Effector memory CD8-positive, alpha-beta T cell (primary cell): ENCODE measurements at regions not wholly inside any gene's neighbourhood (a gene's known extent, or its start where the extent isn't known, plus 50 kb on each side); places are given as distances from the start of the nearest gene placed in this dataset.

Experiments used
- ATAC-seq: fragments of 150-1000 bp; cut with Tn5 transposase; replicated peaks from 2 replicates; pipeline ENCODE4 v1.10.0; 2021; ENCODE audit warnings: mild to moderate bottlenecking, moderate library complexity
- DNase-seq, 3 experiments: peaks; one replicate each; pipeline ENCODE4 v3.0.0; 2021
- H3K27ac Mint-ChIP-seq, 2 donors: one replicate each; pipeline ENCODE4 v1.8.0; 2022; ENCODE audit warnings: mild to moderate bottlenecking in 2 of 2, mixed read lengths in 2 of 2, moderate library complexity in 2 of 2
- H3K27me3 Mint-ChIP-seq, 2 donors: one replicate each; pipeline ENCODE4 v1.8.0; 2022; ENCODE audit warnings: mixed read lengths in 2 of 2
- H3K36me3 Mint-ChIP-seq: one replicate; pipeline ENCODE4 v1.8.0; 2022; ENCODE audit warnings: mild to moderate bottlenecking, moderate library complexity, mixed read lengths; ENCODE audit not compliant: insufficient read depth
- H3K4me1 Mint-ChIP-seq, 2 donors: one replicate each; pipeline ENCODE4 v1.8.0; 2022; ENCODE audit warnings: low read depth in 2 of 2, mixed read lengths in 2 of 2
- H3K4me3 Mint-ChIP-seq, 2 donors: one replicate each; pipeline ENCODE4 v1.8.0; 2022; ENCODE audit warnings: mild to moderate bottlenecking in 2 of 2, mixed read lengths in 2 of 2, moderate library complexity in 2 of 2
- H3K9me3 Mint-ChIP-seq, 2 donors: one replicate each; pipeline ENCODE4 v1.8.0; 2022; ENCODE audit warnings: mixed read lengths in 2 of 2

DNA sequence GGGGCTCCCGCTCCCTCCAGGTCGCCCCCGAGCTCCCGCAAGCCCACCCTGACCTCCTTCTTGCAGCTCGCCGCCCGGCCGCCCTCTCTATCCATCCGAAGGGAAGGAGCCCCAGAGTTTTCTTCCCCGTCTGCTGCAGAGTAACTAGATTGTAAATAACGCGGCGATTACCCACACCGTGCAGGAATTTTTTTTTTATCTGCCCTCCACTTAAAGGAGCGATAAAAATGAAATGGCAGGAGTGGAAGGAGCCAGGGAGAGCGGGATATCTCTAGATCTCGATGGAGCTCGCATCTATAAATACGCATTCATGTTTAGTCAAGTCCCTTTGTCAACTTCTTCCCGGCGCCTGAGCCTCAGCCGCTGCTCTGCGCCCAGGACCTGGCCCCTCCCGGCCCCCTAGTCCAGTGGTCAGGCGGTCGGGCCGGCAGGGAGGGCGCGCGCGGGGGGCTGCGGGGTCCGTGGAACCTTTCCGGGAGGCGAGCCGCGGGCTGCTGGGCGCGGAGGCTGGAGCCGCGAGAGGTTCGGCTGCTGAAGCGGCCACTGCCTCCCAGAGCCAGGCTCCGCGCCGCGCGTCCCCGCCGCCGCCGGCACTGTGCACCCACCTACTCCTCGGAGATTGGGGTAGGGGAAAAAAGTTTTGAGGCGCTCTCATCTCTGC, 386.0 kb downstream of the BCAT1 start:
- ATAC-seq (no peak), DNase-seq (no peak)
- peak overlapping the region; percentile 80 to 88 for H3K4me3 Mint-ChIP-seq
- no peaks in the 10 kb centered on the region for H3K36me3 Mint-ChIP-seq
- H3K4me1 Mint-ChIP-seq, result peaks cover 15 to 17% of the 10 kb centered on the region in 2 donors
- H3K27me3 Mint-ChIP-seq, result peaks cover 78 to 83% of the 10 kb centered on the region in 2 donors
- no peaks in the 10 kb centered on the region for H3K9me3 Mint-ChIP-seq
- peak overlapping the region in 1 of 2 donors; percentile 35 for H3K27ac Mint-ChIP-seq

DNA sequence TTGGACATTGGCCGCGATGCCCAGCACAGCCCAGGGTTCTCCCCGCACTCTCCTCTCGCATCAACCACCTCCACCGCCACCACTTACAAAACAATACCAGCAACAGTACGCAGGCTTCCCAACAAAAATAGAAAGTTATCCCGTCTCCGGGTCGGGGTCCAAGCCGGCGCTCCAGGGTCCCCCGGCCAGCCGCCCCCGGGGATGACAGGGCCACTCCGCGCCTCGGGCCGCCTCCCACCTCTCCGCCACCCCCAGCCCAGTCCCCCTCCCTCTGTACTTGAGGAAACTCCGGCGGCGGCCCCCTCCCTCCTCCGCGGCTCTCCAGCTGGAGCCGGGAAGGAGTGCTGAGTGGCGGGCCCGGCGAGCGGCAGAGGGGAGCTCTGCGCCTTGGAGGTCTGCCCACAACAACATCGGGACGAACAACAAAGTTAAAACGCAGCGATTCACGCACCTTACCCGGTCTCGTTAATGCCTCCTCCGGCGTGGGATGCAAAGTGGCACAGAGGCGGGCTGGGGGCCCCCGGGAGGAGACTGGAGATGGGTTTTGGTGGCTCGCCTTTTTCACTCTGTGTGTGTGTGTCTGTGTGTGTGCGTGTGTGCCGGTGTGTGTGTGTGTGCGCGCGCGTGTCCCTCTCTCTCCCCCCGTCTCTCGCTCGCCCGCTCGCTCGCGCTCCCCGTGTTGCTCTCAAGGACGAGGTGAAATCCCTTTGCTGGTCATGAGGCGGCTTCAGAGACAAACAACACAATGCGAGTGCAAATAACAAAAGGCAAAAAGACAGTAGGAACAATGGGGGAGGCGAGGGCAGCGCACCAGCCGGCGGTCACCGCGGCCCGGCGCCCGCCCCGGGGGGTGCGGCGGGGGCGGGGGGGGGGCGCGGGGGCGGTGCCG, 386.8 kb downstream of the BCAT1 start:
- Mint-ChIP-seq H3K27me3 (peaks cover 80 to 82% of the 10 kb centered on the region in 2 donors), H3K27ac (peak overlapping the region; percentile 35 to 47), H3K4me1 (peaks cover 15 to 17% of the 10 kb centered on the region in 2 donors), H3K9me3 (no peaks in the 10 kb centered on the region), H3K36me3 (no peaks in the 10 kb centered on the region), H3K4me3 (peak overlapping the region; percentile 80 to 88)
- DNase-seq (peak in 1 of 3 experiments; percentile 8), ATAC-seq (peak; percentile 47)

DNA sequence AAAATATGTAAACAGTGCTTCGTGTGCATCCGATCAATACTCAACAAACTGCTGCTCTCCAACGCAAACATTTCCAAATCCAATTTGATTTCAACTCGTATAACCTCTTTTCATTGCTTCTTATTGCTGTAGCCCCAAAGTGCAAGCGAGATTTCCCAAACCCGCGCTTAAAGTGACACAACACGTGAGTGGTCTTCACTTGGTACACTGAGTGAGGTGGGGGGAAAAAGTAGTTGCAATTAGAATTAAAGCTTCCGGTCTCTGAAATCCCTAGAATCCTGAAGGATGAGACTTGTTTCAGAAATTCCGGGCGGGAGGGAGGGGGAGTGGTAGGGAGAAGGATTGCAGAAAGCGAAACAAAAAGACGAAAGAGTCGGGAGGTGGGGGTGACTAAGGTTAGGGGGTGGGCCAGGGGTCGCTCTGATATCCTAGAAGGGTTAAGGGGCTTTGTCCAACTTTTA, 387.5 kb downstream of the BCAT1 start:
- Mint-ChIP-seq H3K9me3 (no peaks in the 10 kb centered on the region), H3K27me3 (peaks cover 81 to 87% of the 10 kb centered on the region in 2 donors), H3K27ac (peak overlapping the region; percentile 35 to 47), H3K36me3 (no peaks in the 10 kb centered on the region), H3K4me3 (peak overlapping the region; percentile 80 to 88), H3K4me1 (peaks cover 15 to 17% of the 10 kb centered on the region in 2 donors)
- ATAC-seq (no peak), DNase-seq (no peak)

DNA sequence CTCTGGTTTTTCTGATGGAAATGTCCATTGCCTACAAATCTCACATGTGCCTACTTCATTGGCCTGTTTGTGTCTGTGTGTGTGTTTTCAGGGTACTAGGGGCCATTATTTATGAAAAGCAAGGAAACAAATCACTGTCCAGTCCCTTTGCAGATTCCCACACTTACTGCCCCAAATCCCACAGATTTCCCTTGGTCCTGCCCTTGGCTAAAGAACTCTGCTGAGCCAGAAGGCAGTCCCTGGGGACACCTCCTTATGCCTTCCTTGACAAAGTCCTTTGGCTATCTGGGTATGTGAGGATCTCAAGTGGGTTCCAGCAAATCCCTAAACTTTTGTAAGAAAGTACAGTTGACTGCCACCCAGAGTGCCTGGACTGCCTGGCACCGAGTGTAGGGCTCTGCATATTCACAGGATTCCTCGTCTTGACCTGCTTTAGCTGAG, 388.1 kb downstream of the BCAT1 start:
- Mint-ChIP-seq H3K27ac (no peak overlapping the region), H3K9me3 (no peaks in the 10 kb centered on the region), H3K27me3 (peaks cover 81 to 89% of the 10 kb centered on the region in 2 donors), H3K36me3 (no peaks in the 10 kb centered on the region), H3K4me1 (peaks cover 15 to 17% of the 10 kb centered on the region in 2 donors), H3K4me3 (peak overlapping the region; percentile 80 to 88)
- ATAC-seq (no peak), DNase-seq (no peak)

DNA sequence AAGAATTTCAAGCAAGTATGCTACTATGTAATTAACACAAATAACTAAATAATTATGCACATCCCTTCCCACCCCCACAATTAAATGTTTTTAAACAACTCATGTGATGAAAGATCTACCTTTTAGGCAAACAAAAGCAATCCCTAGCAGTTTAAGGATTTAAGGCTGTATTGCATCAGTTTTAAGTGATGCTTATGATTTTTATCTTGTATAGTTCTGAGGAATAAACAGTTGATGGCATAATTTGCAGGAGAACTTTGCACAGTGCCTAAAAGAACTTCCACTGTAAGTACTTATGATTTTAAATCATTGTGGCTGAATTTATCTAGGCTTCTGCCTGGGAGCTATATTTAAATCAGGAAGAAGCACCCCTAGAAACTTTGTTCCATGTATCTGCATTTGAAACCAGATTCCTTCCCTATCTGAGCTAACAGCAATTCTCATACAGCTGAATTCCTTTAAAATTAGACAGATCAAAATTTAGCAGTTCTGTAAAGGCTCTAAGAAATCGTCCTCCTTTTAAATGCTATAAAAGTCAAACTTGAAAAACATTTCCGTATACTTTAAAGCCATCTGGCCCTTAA, 388.6 kb downstream of the BCAT1 start:
- Mint-ChIP-seq H3K27me3 (peaks cover 76 to 84% of the 10 kb centered on the region in 2 donors), H3K36me3 (no peaks in the 10 kb centered on the region), H3K27ac (no peak overlapping the region), H3K4me3 (peak overlapping the region; percentile 80 to 88), H3K9me3 (no peaks in the 10 kb centered on the region), H3K4me1 (peaks cover 15 to 17% of the 10 kb centered on the region in 2 donors)
- DNase-seq (no peak), ATAC-seq (no peak)

DNA sequence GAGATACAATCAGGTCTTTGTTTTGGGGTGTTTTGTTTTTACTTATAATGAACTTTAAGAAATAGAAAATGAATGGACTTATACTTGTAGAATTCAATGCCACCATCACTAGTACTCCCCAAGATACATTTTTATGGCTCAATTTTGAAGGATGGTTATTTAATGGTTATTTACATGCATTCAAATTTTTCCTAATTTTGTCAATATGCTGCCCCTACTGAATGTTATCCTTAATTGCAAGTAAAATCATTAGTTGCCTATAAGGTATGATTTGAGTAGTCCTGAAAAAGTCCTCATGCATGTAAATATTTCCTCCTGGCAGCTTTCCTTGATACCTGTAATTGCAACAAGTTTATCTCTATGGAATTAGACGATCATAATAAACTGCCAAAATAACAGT, 391.2 kb downstream of the BCAT1 start:
- Mint-ChIP-seq H3K27me3 (peaks cover 52 to 58% of the 10 kb centered on the region in 2 donors), H3K4me3 (no peak overlapping the region), H3K9me3 (no peaks in the 10 kb centered on the region), H3K4me1 (peaks cover 10 to 15% of the 10 kb centered on the region in 2 donors), H3K27ac (no peak overlapping the region), H3K36me3 (no peaks in the 10 kb centered on the region)
- no peak for DNase-seq
- no peak for ATAC-seq

DNA sequence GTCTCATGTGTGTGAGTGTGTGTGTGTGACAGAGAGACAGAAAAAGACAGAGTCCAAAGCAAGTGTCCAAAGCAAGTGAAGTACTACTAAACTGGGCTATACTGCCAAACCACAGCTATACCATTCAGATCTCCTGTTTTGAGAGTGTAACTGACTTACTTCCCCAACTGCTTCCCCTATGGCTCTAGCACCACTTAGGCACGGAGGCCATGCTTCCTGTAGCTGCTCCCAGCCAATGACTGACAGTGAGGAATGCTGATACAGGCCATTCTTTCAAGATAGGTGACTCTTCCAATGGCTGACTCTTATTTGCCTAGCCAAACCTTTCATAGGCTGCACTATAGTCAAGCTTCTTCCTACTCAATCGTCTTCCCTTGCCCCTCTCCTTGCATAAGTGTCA, 393.2 kb downstream of the BCAT1 start:
- Mint-ChIP-seq H3K9me3 (no peaks in the 10 kb centered on the region), H3K27ac (no peak overlapping the region), H3K4me1 (no peaks in the 10 kb centered on the region), H3K27me3 (peaks cover 32 to 38% of the 10 kb centered on the region in 2 donors), H3K4me3 (no peak overlapping the region), H3K36me3 (no peaks in the 10 kb centered on the region)
- no peak for ATAC-seq
- DNase-seq, result no peak

DNA sequence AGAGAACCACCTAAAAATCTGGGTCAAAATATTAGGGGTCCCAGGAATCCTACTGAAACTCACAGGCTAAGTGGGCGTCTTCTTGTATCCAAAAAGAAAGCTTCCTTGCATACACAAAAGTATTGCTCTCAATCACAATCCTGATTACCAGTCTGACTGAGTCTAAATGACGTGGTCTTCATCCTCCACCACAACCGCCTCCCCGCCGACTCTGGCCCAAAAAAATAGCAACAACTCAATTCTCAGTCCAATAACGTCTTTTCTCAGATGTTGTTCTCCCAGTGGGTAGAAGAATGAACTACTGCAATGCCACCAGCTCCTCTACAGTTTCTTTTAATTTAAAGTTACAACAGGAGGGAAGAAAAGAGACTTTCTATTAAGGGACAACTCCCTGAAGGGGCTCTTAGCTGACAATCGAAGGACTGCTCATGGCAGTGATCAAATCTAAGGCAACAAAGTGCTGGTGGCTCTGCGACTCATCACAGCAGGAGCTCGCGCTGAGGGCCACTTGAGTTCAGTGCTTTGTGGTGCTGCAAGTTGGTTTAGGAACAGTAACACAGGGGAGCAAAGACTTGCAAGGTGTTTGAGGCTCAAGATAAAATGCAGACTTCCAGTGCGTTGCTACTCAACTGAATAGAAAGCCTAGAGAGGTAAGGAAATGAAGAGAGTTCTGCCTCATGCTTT, 394.1 kb downstream of the BCAT1 start:
- ATAC-seq, result no peak
- no peaks in the 10 kb centered on the region for H3K4me1 Mint-ChIP-seq

DNA sequence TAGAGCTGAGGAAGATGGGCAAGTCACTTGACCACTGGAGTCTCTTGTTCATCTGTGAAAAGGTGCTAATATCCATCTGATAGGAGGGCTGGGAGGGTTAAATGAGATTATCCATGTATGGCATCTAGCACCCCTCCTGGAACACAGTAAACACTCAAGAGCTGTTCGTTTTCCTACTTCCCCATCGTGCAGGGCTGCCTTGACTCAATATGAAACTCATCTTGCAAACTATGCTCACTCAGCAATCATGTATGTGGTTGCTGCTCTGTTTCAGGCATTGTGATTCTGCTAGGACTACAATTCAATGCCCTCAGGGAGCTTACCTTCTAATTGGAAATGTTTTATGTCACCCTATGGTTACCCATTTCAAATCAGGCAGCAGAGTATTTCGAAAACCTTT, 395.6 kb downstream of the BCAT1 start:
- Mint-ChIP-seq H3K36me3 (no peaks in the 10 kb centered on the region), H3K27me3 (peaks cover 11 to 15% of the 10 kb centered on the region in 2 donors), H3K9me3 (no peaks in the 10 kb centered on the region), H3K27ac (no peak overlapping the region), H3K4me1 (no peaks in the 10 kb centered on the region), H3K4me3 (no peak overlapping the region)
- DNase-seq (no peak), ATAC-seq (no peak)

More for the DNA sequence above, 394.1 kb downstream of the BCAT1 start:
- Mint-ChIP-seq H3K36me3 (no peaks in the 10 kb centered on the region), H3K9me3 (no peaks in the 10 kb centered on the region), H3K27me3 (peaks cover 22 to 28% of the 10 kb centered on the region in 2 donors), H3K4me3 (no peak overlapping the region), H3K27ac (no peak overlapping the region)
- DNase-seq, result no peak

DNA sequence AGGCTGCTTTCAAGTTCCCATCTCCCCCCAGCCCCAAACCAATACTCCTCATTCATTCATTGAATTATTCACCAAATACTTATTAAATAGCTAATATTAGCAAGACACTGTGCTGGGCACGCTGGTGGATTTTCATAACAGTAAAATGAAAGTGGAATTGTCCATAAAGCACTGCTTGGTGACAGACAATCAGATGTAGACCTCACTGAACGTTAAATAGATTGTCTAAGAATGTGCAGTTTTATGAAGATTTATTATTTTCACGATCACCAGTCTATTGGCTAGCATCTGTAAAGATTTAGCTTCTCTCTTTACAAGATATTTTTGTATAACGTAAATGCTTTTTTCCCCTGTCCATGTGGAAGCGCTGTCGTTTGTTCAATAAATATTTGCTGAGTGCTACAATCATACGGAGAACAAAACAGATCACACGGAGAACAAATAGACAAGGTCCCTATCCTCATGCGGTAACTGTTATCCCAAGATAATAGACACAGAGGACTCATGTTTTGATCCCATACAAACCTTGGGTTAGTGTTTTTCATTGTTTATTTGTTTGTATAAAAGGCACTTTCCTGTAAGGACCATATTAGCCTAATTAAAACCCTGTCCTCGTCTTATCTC, 397.6 kb downstream of the BCAT1 start:
- Mint-ChIP-seq H3K4me3 (no peak overlapping the region), H3K27me3 (peaks cover 0 to 1% of the 10 kb centered on the region in 2 donors), H3K9me3 (no peaks in the 10 kb centered on the region), H3K4me1 (no peaks in the 10 kb centered on the region), H3K36me3 (no peaks in the 10 kb centered on the region), H3K27ac (no peak overlapping the region)
- ATAC-seq (no peak), DNase-seq (no peak)

- Mint-ChIP-seq H3K36me3 (no peaks in the 10 kb centered on the region), H3K4me1 (no peaks in the 10 kb centered on the region), H3K4me3 (no peak overlapping the region), H3K27me3 (no peaks in the 10 kb centered on the region), H3K9me3 (no peaks in the 10 kb centered on the region), H3K27ac (no peak overlapping the region)
- ATAC-seq (no peak), DNase-seq (no peak)
Observed at GRCh38 chr12:24550609-24551008, 398.3 kb downstream of the BCAT1 start.

DNA sequence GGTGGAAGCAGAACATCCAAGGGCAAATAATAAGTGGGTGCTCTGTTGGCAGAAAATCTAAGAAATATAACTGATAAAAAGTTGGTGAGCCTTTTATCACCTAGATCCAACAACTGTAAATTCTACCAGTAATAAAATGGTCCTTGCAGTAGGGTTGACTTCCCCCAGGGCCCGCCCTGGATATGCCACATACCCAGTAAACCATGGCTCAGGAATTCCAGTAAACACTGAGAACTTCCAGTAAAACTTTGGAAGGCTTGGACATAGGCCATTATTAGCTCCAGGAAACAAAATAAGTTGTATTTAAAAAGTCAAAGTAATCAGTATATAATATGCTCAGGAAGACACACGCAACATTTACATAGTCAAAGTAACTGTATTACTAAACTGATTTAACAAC, 402.2 kb downstream of the BCAT1 start:
- no peaks in the 10 kb centered on the region for H3K4me1 Mint-ChIP-seq
- DNase-seq (no peak), ATAC-seq (no peak)
- no peaks in the 10 kb centered on the region for H3K36me3 Mint-ChIP-seq
- no peak overlapping the region for H3K4me3 Mint-ChIP-seq
- H3K27ac Mint-ChIP-seq, result no peak overlapping the region
- H3K9me3 Mint-ChIP-seq, result no peaks in the 10 kb centered on the region
- H3K27me3 Mint-ChIP-seq, result no peaks in the 10 kb centered on the region

DNA sequence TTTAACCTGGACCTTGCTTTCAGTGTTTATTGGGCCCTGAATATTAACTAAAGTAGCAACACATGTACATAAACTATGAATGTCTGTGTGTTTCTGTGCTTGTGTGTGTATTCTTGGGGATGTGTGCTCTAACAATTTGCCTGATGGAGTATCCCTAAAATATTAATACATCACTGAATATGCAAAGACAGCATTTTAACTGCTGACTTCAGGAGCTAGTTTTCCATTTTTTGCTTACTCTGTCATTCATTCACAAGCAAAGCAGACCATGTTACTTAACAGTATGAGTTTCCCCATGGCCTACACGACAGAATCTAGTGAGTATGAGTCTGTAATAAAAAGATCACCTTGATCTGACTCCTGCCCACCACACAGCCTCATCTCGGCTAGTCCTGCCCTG, 402.8 kb downstream of the BCAT1 start:
- DNase-seq (no peak), ATAC-seq (no peak)
- no peaks in the 10 kb centered on the region for H3K27me3 Mint-ChIP-seq
- no peaks in the 10 kb centered on the region for H3K36me3 Mint-ChIP-seq
- no peaks in the 10 kb centered on the region for H3K9me3 Mint-ChIP-seq
- no peaks in the 10 kb centered on the region for H3K4me1 Mint-ChIP-seq
- no peak overlapping the region for H3K27ac Mint-ChIP-seq
- H3K4me3 Mint-ChIP-seq, result no peak overlapping the region
